ENCODE measurements at regions not wholly inside any gene's neighbourhood (a gene's known extent, or its start where the extent isn't known, plus 50 kb on each side); places are given as distances from the start of the nearest gene placed in this dataset.

DNA sequence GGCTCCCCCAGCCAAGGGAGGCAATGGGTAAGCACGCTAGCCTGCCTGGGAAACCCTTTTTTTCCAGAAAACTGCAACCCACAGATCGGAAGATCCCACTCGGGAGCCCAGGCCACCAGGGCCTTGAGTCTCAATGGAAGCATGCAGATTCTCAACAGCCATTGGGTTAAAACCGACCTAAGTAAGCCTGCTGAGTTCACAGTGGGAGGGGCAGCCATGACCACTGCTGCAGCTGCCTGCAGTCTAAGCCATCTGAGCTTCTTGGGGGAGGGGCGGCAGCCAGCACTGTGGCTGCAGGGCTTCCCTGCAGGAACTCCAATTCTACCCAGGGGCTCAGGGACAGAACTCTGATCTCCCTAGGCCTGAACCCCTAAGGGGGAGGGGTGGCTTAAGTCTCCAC lies 82.0 kb downstream of the DPPA2 start:
- Histone ChIP-seq H3K9ac (ENCODE audit: insufficient read depth in 1 of 2, low read depth in 2 of 2, low read length in 2 of 2) (no peak overlapping the region), H3K4me2 (ENCODE audit: insufficient read depth, low read length) (no peak overlapping the region), H3K9me1 (ENCODE audit: control insufficient read depth, insufficient read depth, low read length) (no peaks in the 10 kb centered on the region), H2AFZ (ENCODE audit: low read depth, low read length) (no peak overlapping the region), H4K20me1 (replicated peaks; ENCODE audit: control insufficient read depth, insufficient read depth, low read length) (no peaks in the 10 kb centered on the region), H3K36me3 (ENCODE audit: control insufficient read depth, insufficient read depth, low read length) (no peaks in the 10 kb centered on the region), H3K4me1 (replicated peaks in 1 of 2; ENCODE audit: control insufficient read depth in 2 of 2, insufficient read depth in 2 of 2, low read length in 2 of 2) (no peaks in the 10 kb centered on the region), H3K27ac (ENCODE audit: extremely low read depth, low read depth, low read length) (no peak overlapping the region), H3K9me3 (replicated peaks; ENCODE audit: control insufficient read depth, insufficient read depth, low read depth, low read length) (no peaks in the 10 kb centered on the region), H3K79me2 (ENCODE audit: control insufficient read depth, insufficient read depth, low read length) (no peaks in the 10 kb centered on the region), H3K4me3 (no peak overlapping the region), H3K27me3 (ENCODE audit: control insufficient read depth in 2 of 2, insufficient read depth in 2 of 2, low read length in 2 of 2) (no peaks in the 10 kb centered on the region)
- ChIA-PET POLR2A (no interaction called here), CTCF (ENCODE audit: low intra/inter-chr PET ratio) (no interaction called here)
- ATAC-seq (no peak), FAIRE-seq (no peak), DNase-seq (ENCODE audit: extremely low read depth in 1 of 4, low spot score in 3 of 4) (no peak)
- in situ Hi-C loops (cut with MboI), result no loop called here
- no peak for TF ChIP-seq GATA2 (CRISPR knock-in tag; IDR thresholded peaks at IDR 0.05)
- TF ChIP-seq, protein P1, sequence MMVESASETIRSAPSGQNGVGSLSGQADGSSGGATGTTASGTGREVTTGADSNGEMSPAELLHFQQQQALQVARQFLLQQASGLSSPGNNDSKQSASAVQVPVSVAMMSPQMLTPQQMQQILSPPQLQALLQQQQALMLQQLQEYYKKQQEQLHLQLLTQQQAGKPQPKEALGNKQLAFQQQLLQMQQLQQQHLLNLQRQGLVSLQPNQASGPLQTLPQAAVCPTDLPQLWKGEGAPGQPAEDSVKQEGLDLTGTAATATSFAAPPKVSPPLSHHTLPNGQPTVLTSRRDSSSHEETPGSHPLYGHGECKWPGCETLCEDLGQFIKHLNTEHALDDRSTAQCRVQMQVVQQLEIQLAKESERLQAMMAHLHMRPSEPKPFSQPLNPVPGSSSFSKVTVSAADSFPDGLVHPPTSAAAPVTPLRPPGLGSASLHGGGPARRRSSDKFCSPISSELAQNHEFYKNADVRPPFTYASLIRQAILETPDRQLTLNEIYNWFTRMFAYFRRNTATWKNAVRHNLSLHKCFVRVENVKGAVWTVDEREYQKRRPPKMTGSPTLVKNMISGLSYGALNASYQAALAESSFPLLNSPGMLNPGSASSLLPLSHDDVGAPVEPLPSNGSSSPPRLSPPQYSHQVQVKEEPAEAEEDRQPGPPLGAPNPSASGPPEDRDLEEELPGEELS (CRISPR knock-in tag; IDR thresholded peaks at IDR 0.05; ENCODE audit: borderline replicate concordance), result no peak
- TF ChIP-seq ETV6 (IDR thresholded peaks at IDR 0.05; ENCODE audit: borderline replicate concordance in 1 of 2, low read depth in 2 of 2, low read length in 1 of 2), result no peak
- TF ChIP-seq ETV6 (CRISPR knock-in tag; IDR thresholded peaks at IDR 0.05; ENCODE audit: borderline replicate concordance), result no peak
- no TSS peak for BruUV-seq (replicated peaks)
- WGBS (ENCODE audit: insufficient coverage, low coverage, missing lambda C conversion rate), result 0% methylated on average over 3 of the region's 5 CpGs
- intact Hi-C loops (cut with micrococcal nuclease), result no loop called here
